ENCODE measurements at regions not wholly inside any gene's neighbourhood (a gene's known extent, or its start where the extent isn't known, plus 50 kb on each side); places are given as distances from the start of the nearest gene placed in this dataset.

- TF ChIP-seq FOXM1 (IDR thresholded peaks at IDR 0.05; ENCODE audit: borderline replicate concordance, low read depth) (no peak), MAX (IDR thresholded peaks at IDR 0.05) (no peak), EP300 (IDR thresholded peaks at IDR 0.05; ENCODE audit: borderline replicate concordance) (no peak), RAD21 (IDR thresholded peaks at IDR 0.05; ENCODE audit: low read depth) (no peak), USF1 (IDR thresholded peaks at IDR 0.05) (no peak), CREB1 (IDR thresholded peaks at IDR 0.05; ENCODE audit: low read depth) (no peak), REST (IDR thresholded peaks at IDR 0.05; ENCODE audit: low read depth) (no peak), YY1 (IDR thresholded peaks at IDR 0.05; ENCODE audit: low read depth) (no peak), TAF1 (IDR thresholded peaks at IDR 0.05; ENCODE audit: low read depth) (no peak), NFIC (IDR thresholded peaks at IDR 0.05) (no peak), EGR1 (IDR thresholded peaks at IDR 0.05) (no peak), CEBPB (IDR thresholded peaks at IDR 0.05) (no peak), TCF12 (IDR thresholded peaks at IDR 0.05; ENCODE audit: low read depth) (no peak), TEAD4 (IDR thresholded peaks at IDR 0.05) (no peak)
These were observed 377.8 kb upstream of the POU3F3 start for GRCh38 chr2:104476075-104476474.
